Tibial nerve (tissue), 4 donors: ENCODE measurements at regions not wholly inside any gene's neighbourhood (a gene's known extent, or its start where the extent isn't known, plus 50 kb on each side); places are given as distances from the start of the nearest gene placed in this dataset.

ENCODE experiments used
- DNase-seq, 2 donors: peaks; one replicate each; pipeline ENCODE4 v3.0.0-alpha.2; 2019; ENCODE audit warnings: low spot score in 2 of 2
- H3K27ac ChIP-seq, 4 donors: fragments of 200-600 bp; sonication (generic) in 3 of 4; one replicate each; pipeline ENCODE4 v1.5.1; 2017 to 2019; ENCODE audit warnings: mild to moderate bottlenecking in 1 of 4
- H3K27me3 ChIP-seq, 2 donors: fragments of 200-600 bp; sonication (generic) in 1 of 2; one replicate each; pipeline versions ENCODE4 v1.5.1 to v1.6.0; 2017 to 2019
- H3K36me3 ChIP-seq, 3 donors: fragments of 200-600 bp; sonication (generic); one replicate each; pipeline ENCODE4 v1.5.1; 2018 to 2019
- H3K4me1 ChIP-seq, 4 donors: fragments of 200-600 bp; sonication (generic) in 3 of 4; one replicate each; pipeline ENCODE4 v1.5.1; 2017 to 2019
- H3K4me3 ChIP-seq, 4 donors: fragments of 200-600 bp; sonication (generic) in 3 of 4; one replicate each; pipeline ENCODE4 v1.5.1; 2017 to 2019; ENCODE audit warnings: mild to moderate bottlenecking in 1 of 4, moderate library complexity in 1 of 4
- H3K9me3 ChIP-seq, 4 donors: fragments of 200-600 bp; sonication (generic) in 3 of 4; one replicate each; pipeline ENCODE4 v1.5.1; 2017 to 2019
- CTCF ChIP-seq, 5 experiments: fragments of 200-600 bp in 3 of 5; fragments of 450-650 bp in 2 of 5; sonication (generic) in 3 of 5; IDR thresholded peaks; one replicate each; pipeline ENCODE4 v1.5.1; 2016 to 2019; ENCODE audit warnings: antibody characterized with exemption in 5 of 5, mild to moderate bottlenecking in 3 of 5, moderate library complexity in 2 of 5
- EP300 ChIP-seq, 2 donors: sonication (generic); formaldehyde crosslinking; IDR thresholded peaks; one replicate each; pipeline ENCODE4 v1.6.1; 2017; ENCODE audit warnings: antibody characterized with exemption in 2 of 2, mild to moderate bottlenecking in 1 of 2
- POLR2A ChIP-seq, 2 donors: fragments of 450-650 bp; IDR thresholded peaks; one replicate each; pipeline ENCODE4 v1.6.1; 2017; ENCODE audit warnings: antibody characterized with exemption in 2 of 2, mild to moderate bottlenecking in 2 of 2, moderate library complexity in 2 of 2
- WGBS, 2 donors: methylation state at CpG; one replicate each; pipeline ENCODE4 v1.1.5; 2018; 5-methylcytosine and 5-hydroxymethylcytosine counted together

- Histone ChIP-seq H3K36me3 (no peaks in the 10 kb centered on the region), H3K27ac (no peak overlapping the region), H3K4me1 (no peaks in the 10 kb centered on the region), H3K27me3 (no peaks in the 10 kb centered on the region), H3K9me3 (no peaks in the 10 kb centered on the region), H3K4me3 (no peak overlapping the region)
- TF ChIP-seq POLR2A (IDR thresholded peaks at IDR 0.05) (no peak), CTCF (IDR thresholded peaks at IDR 0.05) (no peak), EP300 (IDR thresholded peaks at IDR 0.05) (no peak)
- WGBS, 2 donors, result 63 to 68% methylated on average over 2 of the region's 2 CpGs
- DNase-seq, result no peak
These were observed 586.3 kb downstream of the ADGRL2 start for GRCh38 chr1:82387012-82387366.

- H3K27ac ChIP-seq, result no peak overlapping the region
- 67 to 85% methylated on average over 3 of the region's 3 CpGs for whole genome bisulfite sequencing, 2 donors
- no peaks in the 10 kb centered on the region for H3K9me3 ChIP-seq
- H3K27me3 ChIP-seq, result no peaks in the 10 kb centered on the region
- no peaks in the 10 kb centered on the region for H3K36me3 ChIP-seq
- no peak for DNase-seq
- H3K4me1 ChIP-seq, result no peaks in the 10 kb centered on the region
- TF ChIP-seq CTCF (IDR thresholded peaks at IDR 0.05) (no peak), EP300 (IDR thresholded peaks at IDR 0.05) (no peak), POLR2A (IDR thresholded peaks at IDR 0.05) (no peak)
- no peak overlapping the region for H3K4me3 ChIP-seq
These were observed 585.8 kb downstream of the ADGRL2 start for GRCh38 chr1:82386365-82387011.

GRCh38 chr1:82384776-82385175 lies 584.0 kb downstream of the ADGRL2 start:
- H3K27me3 ChIP-seq, result no peaks in the 10 kb centered on the region
- no peaks in the 10 kb centered on the region for H3K4me1 ChIP-seq
- no peaks in the 10 kb centered on the region for H3K36me3 ChIP-seq
- WGBS, 2 donors, result 57% methylated on average over 3 of the region's 3 CpGs
- DNase-seq, result no peak
- H3K27ac ChIP-seq, result no peak overlapping the region
- no peak for TF ChIP-seq POLR2A (IDR thresholded peaks at IDR 0.05)
- H3K4me3 ChIP-seq, result no peak overlapping the region
- no peaks in the 10 kb centered on the region for H3K9me3 ChIP-seq

GRCh38 chr1:82377201-82377884 lies 576.6 kb downstream of the ADGRL2 start:
- no peak overlapping the region for H3K4me3 ChIP-seq
- WGBS, 2 donors, result 77 to 89% methylated on average over 5 of the region's 5 CpGs
- no peak overlapping the region for H3K27ac ChIP-seq
- H3K36me3 ChIP-seq, result no peaks in the 10 kb centered on the region
- H3K27me3 ChIP-seq, result no peaks in the 10 kb centered on the region
- DNase-seq, result no peak
- H3K4me1 ChIP-seq, result no peaks in the 10 kb centered on the region
- no peak for TF ChIP-seq EP300 (IDR thresholded peaks at IDR 0.05)
- TF ChIP-seq CTCF (IDR thresholded peaks at IDR 0.05), result no peak
- no peak for TF ChIP-seq POLR2A (IDR thresholded peaks at IDR 0.05)
- peaks cover 0 to 9% (median 0%) of the 10 kb centered on the region in 4 donors for H3K9me3 ChIP-seq

GRCh38 chr1:82373710-82374109 lies 573.0 kb downstream of the ADGRL2 start:
- no peaks in the 10 kb centered on the region for H3K36me3 ChIP-seq
- DNase-seq, result no peak
- peaks cover 0 to 9% (median 0%) of the 10 kb centered on the region in 4 donors for H3K9me3 ChIP-seq
- H3K27me3 ChIP-seq, result no peaks in the 10 kb centered on the region
- 94 to 97% methylated on average over 2 of the region's 2 CpGs for WGBS, 2 donors
- no peak for TF ChIP-seq CTCF (IDR thresholded peaks at IDR 0.05)
- TF ChIP-seq POLR2A (IDR thresholded peaks at IDR 0.05), result no peak
- TF ChIP-seq EP300 (IDR thresholded peaks at IDR 0.05), result no peak
- H3K4me1 ChIP-seq, result no peaks in the 10 kb centered on the region
- H3K4me3 ChIP-seq, result no peak overlapping the region
- H3K27ac ChIP-seq, result no peak overlapping the region
